KBM-7 (cell line): ENCODE measurements at regions not wholly inside any gene's neighbourhood (a gene's known extent, or its start where the extent isn't known, plus 50 kb on each side); places are given as distances from the start of the nearest gene placed in this dataset.

Experiments
- DNase-seq: peaks from one replicate; pipeline ENCODE4 v3.0.0-alpha.2; 2015
- in situ Hi-C: fragments of 300-500 bp; cut with MboI; formaldehyde crosslinking; loops from 2 replicates; pipeline ENCODE4 v1.14.3; 2020; ENCODE audit warnings: low sequenced_read_pairs, low pct_unique_long_range_greater_than_20kb, mixed read lengths

GRCh38 chr13:99662678-99663077 lies 161.4 kb downstream of the TM9SF2 start:
- no peak for DNase-seq
- in situ Hi-C loops = loop anchor here (25.0 kb wide), 1 partner anchor 875 kb away; no protein-coding TSS in a partner anchor

- in situ Hi-C loops = loop anchor here (25.0 kb wide), 1 partner anchor 876 kb away; no protein-coding TSS in a partner anchor
- DNase-seq = no peak
Observed at GRCh38 chr13:99661791-99662190, 160.5 kb downstream of the TM9SF2 start.

- in situ Hi-C loops = loop anchor here (25.0 kb wide), 1 partner anchor 877 kb away; no protein-coding TSS in a partner anchor
Observed at GRCh38 chr13:99659866-99660554, 158.7 kb downstream of the TM9SF2 start.

GRCh38 chr13:99659226-99659625 lies 158.0 kb downstream of the TM9SF2 start:
- no peak for DNase-seq
- in situ Hi-C loops = loop anchor here (25.0 kb wide), 1 partner anchor 878 kb away; no protein-coding TSS in a partner anchor

More at GRCh38 chr13:99659866-99660554, 158.7 kb downstream of the TM9SF2 start:
- no peak for DNase-seq

GRCh38 chr13:99658261-99658991 lies 157.2 kb downstream of the TM9SF2 start:
- DNase-seq = peak; percentile 11
- in situ Hi-C loops = loop anchor here (25.0 kb wide), 1 partner anchor 879 kb away; no protein-coding TSS in a partner anchor

GRCh38 chr13:99657848-99658260 lies 156.6 kb downstream of the TM9SF2 start:
- in situ Hi-C loops = loop anchor here (25.0 kb wide), 1 partner anchor 879 kb away; no protein-coding TSS in a partner anchor
- no peak for DNase-seq

- DNase-seq = peak; percentile 8
- in situ Hi-C loops = loop anchor here (25.0 kb wide), 1 partner anchor 880 kb away; no protein-coding TSS in a partner anchor
Observed at GRCh38 chr13:99656844-99657381, 155.6 kb downstream of the TM9SF2 start.

GRCh38 chr13:99656092-99656745 lies 154.9 kb downstream of the TM9SF2 start:
- peak; percentile 77 for DNase-seq
- in situ Hi-C loops = loop anchor here (25.0 kb wide), 1 partner anchor 881 kb away; no protein-coding TSS in a partner anchor

- DNase-seq = no peak
- in situ Hi-C loops = loop anchor here (25.0 kb wide), 1 partner anchor 882 kb away; no protein-coding TSS in a partner anchor
Observed at GRCh38 chr13:99655351-99656091, 154.2 kb downstream of the TM9SF2 start.

- no peak for DNase-seq
- in situ Hi-C loops = loop anchor here (25.0 kb wide), 1 partner anchor 883 kb away; no protein-coding TSS in a partner anchor
Observed at GRCh38 chr13:99654076-99654475, 152.8 kb downstream of the TM9SF2 start.

- DNase-seq = no peak
- in situ Hi-C loops = loop anchor here (25.0 kb wide), 1 partner anchor 884 kb away; no protein-coding TSS in a partner anchor
Observed at GRCh38 chr13:99653526-99653925, 152.3 kb downstream of the TM9SF2 start.

- no peak for DNase-seq
- in situ Hi-C loops = loop anchor here (25.0 kb wide), 1 partner anchor 884 kb away; no protein-coding TSS in a partner anchor
Observed at GRCh38 chr13:99652901-99653300, 151.6 kb downstream of the TM9SF2 start.

GRCh38 chr13:99652141-99652540 lies 150.9 kb downstream of the TM9SF2 start:
- no peak for DNase-seq
- in situ Hi-C loops = loop anchor here (25.0 kb wide), 1 partner anchor 885 kb away; no protein-coding TSS in a partner anchor

GRCh38 chr13:99651016-99651415 lies 149.7 kb downstream of the TM9SF2 start:
- in situ Hi-C loops = loop anchor here (25.0 kb wide), 1 partner anchor 886 kb away; no protein-coding TSS in a partner anchor
- no peak for DNase-seq

GRCh38 chr13:99650410-99650809 lies 149.1 kb downstream of the TM9SF2 start:
- in situ Hi-C loops = loop anchor here (25.0 kb wide), 1 partner anchor 887 kb away; no protein-coding TSS in a partner anchor
- no peak for DNase-seq

- in situ Hi-C loops = no loop called here
- DNase-seq = no peak
Observed at GRCh38 chr13:99648927-99649326, 147.7 kb downstream of the TM9SF2 start.

- DNase-seq = no peak
- in situ Hi-C loops = no loop called here
Observed at GRCh38 chr13:99648066-99648665, 146.9 kb downstream of the TM9SF2 start.

GRCh38 chr13:99647596-99647985 lies 146.3 kb downstream of the TM9SF2 start:
- in situ Hi-C loops = no loop called here
- no peak for DNase-seq
